Spleen (tissue), 11 donors: ENCODE measurements at regions not wholly inside any gene's neighbourhood (a gene's known extent, or its start where the extent isn't known, plus 50 kb on each side); places are given as distances from the start of the nearest gene placed in this dataset.

ENCODE experiments used
- DNase-seq: peaks from one replicate; pipeline ENCODE4 v3.0.0-alpha.2; 2020
- H3K27ac ChIP-seq, 8 donors: fragments of 200-600 bp; sonication (generic) in 7 of 8; 1 replicate in 4 of 8; 2 replicates in 4 of 8; pipeline versions ENCODE4 v1.5.0 to v1.8.0; 2016 to 2021; ENCODE audit warnings: inconsistent platforms in 4 of 8, mild to moderate bottlenecking in 4 of 8, moderate library complexity in 1 of 8
- H3K27me3 ChIP-seq, 7 donors: fragments of 200-600 bp; sonication (generic) in 6 of 7; replicated peaks in 1 of 7; 1 replicate in 4 of 7; 2 replicates in 3 of 7; pipeline versions ENCODE4 v1.5.0 to v1.8.0; 2016 to 2021; ENCODE audit warnings: inconsistent platforms in 3 of 7, mild to moderate bottlenecking in 1 of 7
- H3K36me3 ChIP-seq, 6 donors: fragments of 200-600 bp; sonication (generic) in 5 of 6; 1 replicate in 4 of 6; 2 replicates in 2 of 6; pipeline versions ENCODE4 v1.5.0 to v1.8.0; 2016 to 2021; ENCODE audit warnings: inconsistent platforms in 2 of 6
- H3K4me1 ChIP-seq, 6 donors: fragments of 200-600 bp; sonication (generic) in 5 of 6; 1 replicate in 3 of 6; 2 replicates in 3 of 6; pipeline versions ENCODE4 v1.5.0 to v1.8.0; 2016 to 2021; ENCODE audit warnings: inconsistent platforms in 3 of 6
- H3K4me3 ChIP-seq, 8 donors: fragments of 200-600 bp; sonication (generic) in 7 of 8; 1 replicate in 4 of 8; 2 replicates in 4 of 8; pipeline versions ENCODE4 v1.5.0 to v1.8.0; 2016 to 2021; ENCODE audit warnings: inconsistent platforms in 4 of 8, mild to moderate bottlenecking in 4 of 8, moderate library complexity in 2 of 8
- H3K9me3 ChIP-seq, 8 donors: fragments of 200-600 bp; sonication (generic) in 7 of 8; 1 replicate in 4 of 8; 2 replicates in 4 of 8; pipeline versions ENCODE4 v1.5.0 to v1.8.0; 2016 to 2021; ENCODE audit warnings: inconsistent platforms in 4 of 8
- POLR2A ChIP-seq, 3 donors: fragments of 450-650 bp; IDR thresholded peaks; one replicate each; pipeline ENCODE4 v1.5.1; 2017; ENCODE audit warnings: antibody characterized with exemption in 3 of 3, mild to moderate bottlenecking in 1 of 3
- POLR2AphosphoS5 ChIP-seq, 3 donors: sonication (generic); formaldehyde crosslinking; IDR thresholded peaks; one replicate each; pipeline ENCODE4 v1.5.1; 2017; ENCODE audit warnings: antibody characterized with exemption in 3 of 3
- WGBS, 5 donors: extraction: QIAGEN DNeasy Blood & Tissue Kit in 3 of 5; methylation state at CpG; one replicate each; pipeline versions ENCODE4 v1.1.5 to v1.1.7; 2013 to 2018; 5-methylcytosine and 5-hydroxymethylcytosine counted together
- intact Hi-C: fragments of 100-400 bp; cut with DNase I; formaldehyde crosslinking; loops from one replicate; pipeline ENCODE4 v1.15.0; 2023; ENCODE audit warnings: low total_unique reads
- TF ChIP-seq, protein P1 (sequence below), 11 experiments: fragments of 200-600 bp in 7 of 11; fragments of 450-650 bp in 4 of 11; sonication (generic) in 4 of 11; IDR thresholded peaks in 8 of 11; conservative IDR thresholded peaks in 3 of 11; 1 replicate in 7 of 11; 2 replicates in 4 of 11; pipeline versions ENCODE4 v1.4.0 to v1.8.0; 2016 to 2021; ENCODE audit warnings: antibody characterized with exemption in 11 of 11, inconsistent platforms in 4 of 11, mild to moderate bottlenecking in 1 of 11
- donor health status: healthy with polysubstance abuse.
- donor health status: DM: no; HTN: no; CAD: no; lungs with moderate emphysema.
- donor health status: DM: no; HTN: no; CAD: no.
- donor health status: Bipolar disorder and iron deficiency.
- donor health status: healthy.
- donor health status: DM: no; HTN: no; CAD: no.
- donor health status: DM: yes; HTN: yes; CAD: no.

DNA sequence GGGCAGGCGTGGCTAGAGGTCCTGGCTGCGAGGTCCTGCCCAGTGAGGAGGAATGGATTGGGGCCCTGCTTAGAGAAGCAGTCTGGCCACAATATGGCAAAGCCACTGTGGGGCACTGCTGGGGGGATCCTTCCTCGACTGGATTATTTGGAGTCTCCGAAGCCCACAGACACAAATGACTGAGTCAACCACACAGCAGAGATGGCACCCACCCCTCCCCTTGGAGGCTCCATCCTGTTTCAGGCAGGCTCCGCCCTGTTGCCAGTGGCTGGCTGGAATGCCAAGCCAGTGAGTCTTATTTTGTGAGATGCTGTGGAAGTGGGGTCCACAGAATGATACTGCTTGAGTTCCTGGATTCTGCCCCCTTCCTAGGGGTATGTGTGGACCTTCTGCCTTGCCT lies 363.9 kb downstream of the PPP1R2C start:
- H3K27me3 ChIP-seq, result no peaks in the 10 kb centered on the region
- 80 to 100% (median 92%) methylated on average over 1 to 5 of the region's 5 CpGs for WGBS, 5 donors
- DNase-seq, result no peak
- TF ChIP-seq POLR2A (IDR thresholded peaks at IDR 0.05) (no peak), POLR2AphosphoS5 (IDR thresholded peaks at IDR 0.05) (no peak)
- TF ChIP-seq, protein P1, sequence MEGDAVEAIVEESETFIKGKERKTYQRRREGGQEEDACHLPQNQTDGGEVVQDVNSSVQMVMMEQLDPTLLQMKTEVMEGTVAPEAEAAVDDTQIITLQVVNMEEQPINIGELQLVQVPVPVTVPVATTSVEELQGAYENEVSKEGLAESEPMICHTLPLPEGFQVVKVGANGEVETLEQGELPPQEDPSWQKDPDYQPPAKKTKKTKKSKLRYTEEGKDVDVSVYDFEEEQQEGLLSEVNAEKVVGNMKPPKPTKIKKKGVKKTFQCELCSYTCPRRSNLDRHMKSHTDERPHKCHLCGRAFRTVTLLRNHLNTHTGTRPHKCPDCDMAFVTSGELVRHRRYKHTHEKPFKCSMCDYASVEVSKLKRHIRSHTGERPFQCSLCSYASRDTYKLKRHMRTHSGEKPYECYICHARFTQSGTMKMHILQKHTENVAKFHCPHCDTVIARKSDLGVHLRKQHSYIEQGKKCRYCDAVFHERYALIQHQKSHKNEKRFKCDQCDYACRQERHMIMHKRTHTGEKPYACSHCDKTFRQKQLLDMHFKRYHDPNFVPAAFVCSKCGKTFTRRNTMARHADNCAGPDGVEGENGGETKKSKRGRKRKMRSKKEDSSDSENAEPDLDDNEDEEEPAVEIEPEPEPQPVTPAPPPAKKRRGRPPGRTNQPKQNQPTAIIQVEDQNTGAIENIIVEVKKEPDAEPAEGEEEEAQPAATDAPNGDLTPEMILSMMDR (IDR thresholded peaks at IDR 0.05 in 8 of 11, conservative IDR thresholded peaks at IDR 0.05 in 3 of 11), result no peak
- H3K4me3 ChIP-seq, result no peak overlapping the region
- intact Hi-C loops, result no loop called here
- H3K9me3 ChIP-seq, result peaks cover 0 to 32% (median 5%) of the 10 kb centered on the region in 8 donors
- H3K36me3 ChIP-seq, result no peaks in the 10 kb centered on the region
- H3K4me1 ChIP-seq, result no peaks in the 10 kb centered on the region
- H3K27ac ChIP-seq, result no peak overlapping the region

DNA sequence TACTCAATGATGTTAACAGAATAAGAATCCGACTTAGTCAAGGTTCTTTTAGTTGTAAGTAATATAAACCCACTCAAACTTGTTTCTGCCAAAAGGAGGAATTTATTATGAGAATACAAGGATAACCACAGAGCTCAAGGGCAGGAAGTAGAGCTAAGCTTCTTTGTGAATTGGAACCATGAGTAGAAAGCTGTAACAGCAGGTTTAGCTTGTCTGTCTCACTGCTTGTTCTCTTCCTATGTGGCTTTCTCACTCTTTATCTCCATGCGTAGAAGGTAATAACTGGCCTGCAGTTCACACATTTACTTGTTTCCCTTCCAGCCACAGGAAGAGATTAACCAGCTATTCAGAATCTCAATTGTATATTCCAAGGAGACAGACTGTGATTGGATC lies 378.3 kb downstream of the PPP1R2C start:
- H3K36me3 ChIP-seq, result no peaks in the 10 kb centered on the region
- 23 to 56% (median 36%) methylated on average over 2 of the region's 2 CpGs for WGBS, 5 donors
- peak overlapping the region in 3 of 8 donors; percentile 47 to 63 (median 58) for H3K27ac ChIP-seq
- no peaks in the 10 kb centered on the region for H3K27me3 ChIP-seq
- intact Hi-C loops, result no loop called here
- no peak for DNase-seq
- no peak overlapping the region for H3K4me3 ChIP-seq
- no peaks in the 10 kb centered on the region for H3K9me3 ChIP-seq
- TF ChIP-seq POLR2A (IDR thresholded peaks at IDR 0.05) (no peak), POLR2AphosphoS5 (IDR thresholded peaks at IDR 0.05) (no peak)
- TF ChIP-seq, protein P1 (IDR thresholded peaks at IDR 0.05 in 8 of 11, conservative IDR thresholded peaks at IDR 0.05 in 3 of 11), result no peak
- no peaks in the 10 kb centered on the region for H3K4me1 ChIP-seq

DNA sequence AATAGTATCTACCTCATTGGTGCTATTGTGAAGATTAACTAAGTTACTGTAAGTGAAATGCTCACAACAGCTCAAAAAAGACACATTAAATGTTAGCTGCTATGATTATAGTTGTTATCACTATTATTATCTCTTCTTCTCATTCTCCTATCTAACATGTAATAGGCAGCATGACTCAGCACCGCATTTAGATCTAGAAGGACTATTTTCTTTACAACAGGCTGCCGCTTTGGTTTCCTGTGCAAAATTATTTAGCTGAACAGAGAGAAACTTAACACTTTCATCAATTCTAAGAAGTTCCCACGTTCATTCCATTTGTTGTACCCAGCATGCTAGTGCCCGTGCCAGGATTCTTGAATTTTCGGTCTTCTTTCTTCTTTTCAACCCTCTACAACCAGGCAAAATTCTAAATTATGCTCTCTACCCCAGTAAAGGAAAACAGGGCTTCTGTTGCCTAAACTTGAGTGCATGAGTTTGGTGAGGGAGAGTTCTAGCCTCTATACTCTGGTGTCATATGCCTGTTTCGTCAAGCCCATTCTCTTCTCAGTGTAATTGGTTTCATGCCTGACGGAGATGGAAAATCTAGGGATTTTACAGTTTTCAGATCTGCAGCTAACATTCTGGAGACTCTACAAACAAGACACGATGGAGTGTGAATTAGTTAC lies 378.9 kb downstream of the PPP1R2C start:
- Histone ChIP-seq H3K36me3 (no peaks in the 10 kb centered on the region), H3K27ac (peak overlapping the region in 4 of 8 donors; percentile 19 to 63 (median 52)), H3K9me3 (no peaks in the 10 kb centered on the region), H3K27me3 (no peaks in the 10 kb centered on the region), H3K4me1 (no peaks in the 10 kb centered on the region), H3K4me3 (no peak overlapping the region)
- 33 to 55% (median 47%) methylated on average over 8 of the region's 8 CpGs for WGBS, 5 donors
- intact Hi-C loops, result no loop called here
- TF ChIP-seq POLR2AphosphoS5 (IDR thresholded peaks at IDR 0.05) (no peak), POLR2A (IDR thresholded peaks at IDR 0.05) (no peak)
- TF ChIP-seq, protein P1 (IDR thresholded peaks at IDR 0.05 in 8 of 11, conservative IDR thresholded peaks at IDR 0.05 in 3 of 11), result no peak
- no peak for DNase-seq

DNA sequence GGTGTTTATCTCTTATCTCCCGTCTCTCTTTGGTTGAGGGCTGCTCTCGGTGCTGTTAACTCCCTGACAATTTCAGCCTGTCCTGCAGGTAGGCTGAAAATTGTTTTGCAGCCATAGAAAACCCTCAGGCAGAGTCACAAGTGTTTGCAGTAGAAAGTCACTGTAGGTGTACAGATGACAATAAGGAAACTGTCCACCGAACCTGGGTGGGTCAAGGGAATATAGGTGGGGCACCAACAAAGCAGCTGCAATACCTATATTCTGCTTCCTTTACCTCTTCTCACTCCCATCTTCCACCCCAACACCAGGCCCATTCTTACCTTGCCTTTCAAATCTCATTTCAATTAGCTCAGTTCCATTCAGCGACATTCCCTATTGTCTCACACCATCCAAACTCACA lies 381.8 kb downstream of the PPP1R2C start:
- no peaks in the 10 kb centered on the region for H3K36me3 ChIP-seq
- 77 to 95% (median 87%) methylated on average over 4 of the region's 4 CpGs for WGBS, 5 donors
- H3K9me3 ChIP-seq, result no peaks in the 10 kb centered on the region
- no peak for DNase-seq
- no peaks in the 10 kb centered on the region for H3K4me1 ChIP-seq
- TF ChIP-seq POLR2A (IDR thresholded peaks at IDR 0.05) (no peak), POLR2AphosphoS5 (IDR thresholded peaks at IDR 0.05) (no peak)
- TF ChIP-seq, protein P1 (IDR thresholded peaks at IDR 0.05 in 8 of 11, conservative IDR thresholded peaks at IDR 0.05 in 3 of 11), result no peak
- H3K4me3 ChIP-seq, result no peak overlapping the region
- intact Hi-C loops, result no loop called here
- no peak overlapping the region for H3K27ac ChIP-seq
- no peaks in the 10 kb centered on the region for H3K27me3 ChIP-seq
